HCEC 1CT (cell line): ENCODE measurements at regions not wholly inside any gene's neighbourhood (a gene's known extent, or its start where the extent isn't known, plus 50 kb on each side); places are given as distances from the start of the nearest gene placed in this dataset.
"Not testable (repeated sequence)": the region's sequence is repeated elsewhere in the genome, so short reads cannot be mapped to it uniquely, and the experiment has no call there.

ENCODE experiments used
- DNase-seq: peaks from one replicate; pipeline ENCODE4 v3.0.0-alpha.2; 2017

DNA sequence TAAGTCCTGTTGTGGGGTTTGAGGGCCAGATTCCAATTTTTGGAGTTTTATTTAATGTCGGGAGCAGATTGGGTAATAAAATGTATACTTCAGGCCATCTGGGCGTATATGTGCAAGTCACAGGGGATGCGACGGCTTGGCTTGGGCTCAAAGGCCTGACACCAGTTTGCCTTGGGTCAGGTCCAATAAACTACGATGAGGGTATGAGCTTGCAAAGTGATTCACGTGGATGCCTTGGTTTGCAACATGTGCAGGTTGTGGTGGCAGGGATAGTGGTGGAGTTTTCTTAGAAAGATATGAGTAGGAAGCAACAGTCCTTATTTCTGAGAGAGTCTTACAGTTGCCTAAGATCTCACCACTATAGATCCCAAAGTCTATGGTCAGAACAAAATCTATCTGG lies 157.0 kb upstream of the CDH11 start:
- DNase-seq: no peak

DNA sequence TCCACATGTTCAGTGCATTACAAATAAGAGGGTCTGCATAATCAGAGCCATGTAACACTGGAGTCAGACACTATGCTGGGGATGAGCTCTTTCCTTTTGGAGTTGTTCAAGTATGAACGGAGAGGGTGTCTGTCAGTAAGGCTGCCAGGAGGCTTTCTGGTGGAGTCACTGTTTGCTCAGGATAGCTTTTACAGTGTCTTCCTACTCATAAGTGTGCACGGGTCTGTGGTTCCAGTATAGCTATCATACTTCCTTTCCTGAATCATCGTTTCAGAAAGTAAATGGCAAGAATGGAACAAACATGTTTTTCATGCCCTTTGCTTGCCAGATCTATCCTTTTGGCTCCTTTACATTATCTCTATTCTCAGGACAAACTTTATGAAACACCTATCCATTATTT lies 152.7 kb upstream of the CDH11 start:
- no peak for DNase-seq

DNA sequence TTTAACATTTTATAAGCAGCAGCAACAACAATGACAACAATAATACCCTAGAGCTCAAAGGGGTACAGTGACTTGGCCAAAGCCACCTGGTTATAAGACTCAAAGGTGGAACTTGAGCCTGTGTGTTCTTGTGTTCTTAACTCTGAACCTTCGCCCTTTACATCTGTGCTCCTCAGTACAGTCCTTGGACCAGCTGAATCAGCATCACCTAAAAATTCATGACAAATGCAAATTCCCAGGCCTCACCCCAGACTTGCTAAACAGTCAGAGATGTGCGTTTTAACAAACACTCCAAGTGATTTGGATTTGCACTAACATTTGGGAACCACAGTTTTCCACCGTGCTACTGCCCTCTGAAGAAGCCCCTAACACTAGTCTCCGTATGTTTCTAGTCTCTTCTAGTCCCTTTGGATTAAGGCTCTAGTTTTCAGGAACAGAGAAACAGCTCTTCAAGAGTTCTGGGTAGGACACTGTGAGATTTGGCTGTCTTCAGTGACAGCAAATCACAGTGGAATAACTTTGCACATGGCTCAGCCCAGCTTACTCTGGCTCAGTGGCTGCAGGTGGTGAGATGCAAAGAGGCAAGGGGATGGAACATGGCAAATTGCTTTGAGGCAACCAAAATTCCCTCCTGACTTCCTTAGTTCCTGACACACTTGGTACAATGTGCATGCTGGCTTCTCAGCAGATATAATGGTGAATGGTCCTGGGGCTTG lies 151.0 kb upstream of the CDH11 start:
- DNase-seq: no peak

DNA sequence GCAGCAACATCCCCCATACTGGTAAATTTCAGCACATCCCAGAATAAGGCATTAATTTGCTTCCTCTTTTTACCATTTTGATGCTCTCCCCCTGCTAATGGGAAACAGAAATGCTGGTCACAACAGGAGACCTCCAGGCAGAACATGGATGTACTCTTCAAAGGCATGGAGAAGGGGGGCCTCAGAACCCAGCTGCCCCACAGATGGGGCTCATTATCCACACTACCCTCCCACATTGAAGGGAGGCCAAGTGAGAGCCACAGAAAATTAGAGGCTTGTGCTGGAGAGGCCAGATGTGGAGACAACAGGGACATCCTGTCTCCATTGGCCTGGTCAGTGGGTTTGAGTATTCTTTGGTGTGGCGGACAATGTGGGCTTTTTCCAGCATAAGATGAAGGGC lies 150.1 kb upstream of the CDH11 start:
- no peak for DNase-seq

DNA sequence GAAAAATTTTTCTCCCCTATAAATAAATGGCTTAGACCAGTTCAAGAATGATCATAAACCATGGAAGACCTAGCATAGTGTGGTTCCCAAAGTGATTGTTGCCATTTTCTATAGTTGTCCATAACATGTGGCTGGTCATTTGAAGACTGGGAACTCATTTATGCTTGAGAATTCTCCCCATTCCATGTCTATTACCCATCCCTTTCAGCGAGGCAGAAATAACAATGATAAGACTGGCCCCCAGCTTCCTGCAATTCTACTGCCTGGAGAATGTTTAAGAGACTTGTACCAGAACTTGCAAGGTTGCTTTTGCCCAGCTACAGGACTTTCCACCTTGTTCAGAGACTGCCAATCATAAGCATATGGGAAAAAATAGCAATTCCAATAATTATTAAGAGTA lies 146.5 kb upstream of the CDH11 start:
- DNase-seq: no peak

DNA sequence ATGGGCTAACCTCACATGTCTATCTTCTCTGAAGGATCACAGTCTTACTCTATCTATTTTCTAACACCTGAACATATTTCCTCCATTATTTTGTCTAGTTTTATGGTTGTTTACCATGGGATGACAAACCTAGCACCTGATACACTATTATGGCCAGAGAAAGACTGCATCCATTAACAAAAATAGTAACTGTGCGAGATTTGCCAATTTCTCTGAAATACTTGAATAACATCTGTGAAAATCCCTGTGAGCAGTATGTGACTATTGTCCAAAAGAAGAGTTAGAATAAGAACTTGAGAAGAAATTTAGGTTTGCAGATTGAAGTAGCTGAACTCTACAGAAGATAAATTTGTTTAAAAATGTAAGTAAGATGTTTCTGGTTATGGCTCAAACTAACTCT lies 142.0 kb upstream of the CDH11 start:
- no peak for DNase-seq

DNA sequence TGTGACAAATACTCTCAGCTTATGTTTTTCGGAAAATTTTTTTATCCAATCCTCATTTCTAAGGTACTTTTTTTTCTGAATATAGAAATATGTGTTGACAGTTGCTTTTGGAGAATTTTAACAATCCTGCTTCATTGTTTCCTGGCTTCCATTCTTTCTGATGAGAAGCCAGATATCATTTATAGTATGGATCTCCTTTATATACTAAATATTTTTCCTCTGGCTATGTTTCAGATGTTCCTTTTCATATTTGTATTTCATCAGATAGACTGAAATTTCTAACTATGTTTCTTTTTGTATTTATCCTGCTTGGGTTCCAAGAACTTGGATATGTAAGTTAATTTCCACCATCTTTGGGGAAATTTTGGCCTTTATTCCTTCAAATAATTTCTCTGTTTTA lies 138.9 kb upstream of the CDH11 start:
- no peak for DNase-seq

DNA sequence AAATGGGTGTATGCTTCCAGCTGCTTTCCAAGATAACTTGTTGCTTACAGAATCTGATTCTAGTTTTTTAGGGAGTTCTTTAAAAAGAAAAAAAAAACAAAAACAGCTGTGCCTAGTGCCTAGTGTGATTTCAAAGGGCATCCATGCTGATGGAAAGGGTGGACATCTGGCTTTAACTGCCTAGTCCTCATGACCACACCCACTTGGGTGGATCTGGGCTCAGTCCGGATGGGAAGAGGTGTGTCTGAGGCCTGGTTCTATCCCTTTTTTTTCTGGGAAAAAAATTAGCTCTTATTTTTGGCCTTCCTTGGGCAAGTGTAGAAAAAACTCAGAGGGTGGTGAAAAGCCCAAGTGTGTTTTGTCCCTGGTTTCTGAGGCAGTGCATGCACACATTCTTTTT lies 132.3 kb upstream of the CDH11 start:
- DNase-seq: no peak

DNA sequence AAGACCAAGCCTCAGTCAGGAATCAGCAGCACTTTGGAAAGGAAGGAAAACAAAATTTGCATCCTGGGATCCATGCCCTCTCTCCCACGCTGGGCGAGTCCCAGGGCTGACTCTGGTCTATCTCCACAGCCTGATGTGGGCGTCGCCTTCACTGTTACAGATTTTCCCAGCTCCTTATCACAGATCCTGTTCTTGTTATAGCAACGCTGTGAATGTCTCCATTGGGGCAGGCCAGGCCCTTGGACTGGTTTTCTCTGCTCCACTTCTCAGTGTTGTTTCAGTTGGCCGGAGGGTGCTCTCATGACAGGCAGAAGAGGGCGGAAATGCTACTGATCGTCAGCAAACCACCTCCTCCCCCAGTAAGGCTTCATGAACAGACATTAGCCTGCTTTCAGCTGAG lies 127.9 kb upstream of the CDH11 start:
- DNase-seq: no peak

DNA sequence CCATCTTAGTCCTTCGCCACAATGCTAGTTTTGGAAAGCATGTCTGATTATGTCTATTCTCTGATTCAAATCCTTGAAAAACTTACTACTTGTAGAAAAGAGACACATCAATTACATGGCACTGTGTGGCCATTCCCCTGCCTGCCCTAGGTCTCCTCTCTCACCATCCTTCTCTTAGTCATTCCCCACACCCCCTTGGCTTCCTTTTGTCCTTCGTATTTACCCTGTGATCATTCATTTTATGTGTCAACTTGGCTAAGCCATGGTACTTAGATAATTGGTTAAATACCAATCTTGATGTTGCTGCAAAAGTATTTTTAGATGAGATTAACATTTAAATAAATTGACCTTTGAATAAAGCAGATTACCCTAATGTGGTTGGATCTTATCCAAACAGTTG lies 122.9 kb upstream of the CDH11 start:
- DNase-seq: no peak

DNA sequence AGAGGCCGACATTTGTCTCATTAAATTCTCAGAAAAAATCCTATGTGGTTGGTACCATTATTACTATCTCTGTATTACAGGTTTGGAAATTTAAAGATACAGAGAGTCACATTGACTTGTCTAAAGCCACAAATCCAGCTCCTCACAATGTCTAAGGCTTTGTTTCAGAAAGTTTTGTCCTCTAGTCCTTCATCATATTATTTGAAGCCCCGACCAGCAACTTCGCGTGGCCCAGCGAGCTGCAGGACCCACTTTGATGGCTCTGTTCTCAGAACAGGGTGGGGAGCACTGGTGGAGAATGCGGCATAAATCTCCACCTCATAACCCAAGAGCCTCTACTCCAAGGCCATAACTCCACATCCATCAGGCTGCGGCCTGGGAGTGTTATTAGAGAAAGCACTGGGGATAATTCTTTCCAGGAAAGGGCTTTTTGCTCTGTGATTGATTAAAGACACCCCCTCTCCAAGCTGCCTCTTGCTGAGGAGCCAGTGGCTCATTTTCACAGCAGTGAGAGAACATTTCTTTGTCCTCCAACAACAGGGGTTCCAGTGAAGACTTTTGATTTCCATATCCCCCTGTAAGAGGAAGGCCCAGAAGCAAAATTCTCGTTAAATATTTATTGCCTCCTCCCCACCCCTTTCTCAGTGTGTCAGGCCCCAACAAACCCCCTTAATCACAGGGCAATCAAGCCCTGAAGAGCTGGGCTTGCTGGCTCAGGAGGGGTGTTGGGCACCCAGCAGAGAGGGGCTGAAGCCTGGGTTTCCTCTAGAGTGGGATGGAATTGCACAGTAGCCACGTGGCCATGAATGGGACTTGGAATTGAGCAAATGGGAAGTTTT lies 113.7 kb upstream of the CDH11 start:
- DNase-seq: no peak

DNA sequence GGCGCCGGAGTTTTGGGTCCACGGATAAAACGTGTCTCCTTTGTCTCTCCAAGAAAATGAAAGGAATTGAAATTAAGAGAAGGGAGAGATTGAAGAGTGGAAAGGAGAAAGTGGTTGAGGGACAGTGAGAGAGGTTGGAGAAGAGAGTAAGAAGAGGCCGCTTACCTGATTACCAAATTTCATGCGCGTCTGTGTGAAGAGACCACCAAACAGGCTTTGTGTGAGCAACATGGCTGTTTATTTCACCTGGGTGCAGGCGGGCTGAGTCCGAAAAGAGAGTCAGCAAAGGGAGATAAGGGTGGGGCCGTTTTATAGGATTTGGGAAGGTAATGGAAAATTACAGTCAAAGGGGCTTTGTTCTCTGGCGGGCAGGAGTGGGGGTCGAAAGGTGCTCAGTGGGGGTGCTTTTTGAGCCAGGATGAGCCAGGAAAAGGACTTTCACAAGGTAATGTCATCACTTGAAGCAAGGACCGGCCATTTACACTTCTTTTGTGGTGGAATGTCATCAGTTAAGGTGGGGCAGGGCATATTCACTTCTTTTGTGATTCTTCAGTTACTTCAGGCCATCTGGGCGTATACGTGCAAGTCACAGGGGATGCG lies 113.0 kb upstream of the CDH11 start:
- not testable (repeated sequence) for DNase-seq

DNA sequence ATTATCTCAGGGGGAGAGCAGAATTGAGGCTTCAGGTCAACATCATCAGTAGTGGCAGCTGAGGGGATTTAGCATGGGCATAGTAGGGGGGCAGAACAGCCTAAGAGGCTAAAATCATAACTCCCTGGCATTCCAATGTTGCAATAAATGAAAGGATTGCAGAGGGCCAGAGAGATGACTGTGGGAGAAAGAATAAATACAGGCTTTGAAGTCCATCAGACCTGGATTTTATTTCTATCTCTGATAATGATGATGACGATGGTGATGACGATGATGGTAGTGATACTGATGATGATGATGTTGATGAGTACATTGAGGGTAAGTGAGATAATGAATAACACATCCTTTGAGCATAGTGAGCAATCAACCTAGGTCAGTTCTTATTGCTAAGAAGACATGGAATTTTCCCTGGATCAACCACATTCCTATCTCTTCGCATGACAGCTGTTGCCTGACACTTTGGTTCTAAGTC lies 107.4 kb upstream of the CDH11 start:
- peak; percentile 23 for DNase-seq

DNA sequence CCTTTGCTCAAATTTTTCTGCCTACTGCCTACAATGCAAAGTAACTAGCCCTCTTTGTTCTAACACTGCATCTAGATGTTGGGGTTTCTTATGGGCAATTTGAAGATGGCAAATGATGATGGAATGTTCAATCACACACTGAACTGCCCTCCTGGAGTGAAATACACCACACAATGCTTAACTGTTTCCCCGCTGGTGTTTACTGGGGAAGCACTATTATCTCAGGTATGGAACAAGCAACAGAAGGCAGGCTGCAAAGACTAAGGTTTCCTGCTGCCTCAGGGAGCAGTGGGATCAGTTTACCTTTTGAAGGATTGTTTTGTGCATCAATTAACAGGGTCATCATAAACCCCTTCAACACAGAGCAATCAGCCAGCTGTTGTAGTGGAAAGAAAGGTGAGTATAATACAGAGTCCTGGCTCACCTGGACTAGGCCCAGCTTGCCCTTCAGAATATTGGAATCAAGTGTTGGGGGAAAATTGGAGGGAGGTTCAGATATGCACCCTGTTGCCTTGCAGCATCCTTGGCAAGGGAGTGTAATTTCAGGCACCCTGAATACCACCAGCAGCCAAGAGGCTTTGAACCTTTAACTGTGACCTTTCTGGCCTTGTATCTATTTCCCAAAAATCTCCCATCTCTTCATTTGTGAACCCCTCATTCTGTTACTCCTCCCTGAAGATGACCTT lies 105.4 kb upstream of the CDH11 start:
- DNase-seq: no peak

DNA sequence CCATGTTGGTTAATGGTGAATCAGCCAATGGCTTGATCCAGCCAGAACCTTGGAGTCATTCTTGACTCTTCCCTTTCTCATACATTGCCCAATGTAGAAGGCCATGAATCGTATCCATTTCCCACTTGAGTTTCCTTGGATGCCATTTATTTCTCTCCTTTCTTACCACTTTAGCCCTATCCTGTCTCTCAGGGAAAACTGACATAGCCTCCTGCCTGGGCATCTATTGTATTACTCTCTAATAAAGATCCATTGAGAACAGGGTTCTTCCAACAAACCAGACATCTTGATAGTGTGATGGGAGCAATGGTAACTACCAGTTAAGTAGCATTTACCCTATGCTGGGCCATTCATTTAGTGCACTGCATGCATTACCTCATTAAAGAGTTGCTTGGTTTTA lies 104.2 kb upstream of the CDH11 start:
- no peak for DNase-seq

DNA sequence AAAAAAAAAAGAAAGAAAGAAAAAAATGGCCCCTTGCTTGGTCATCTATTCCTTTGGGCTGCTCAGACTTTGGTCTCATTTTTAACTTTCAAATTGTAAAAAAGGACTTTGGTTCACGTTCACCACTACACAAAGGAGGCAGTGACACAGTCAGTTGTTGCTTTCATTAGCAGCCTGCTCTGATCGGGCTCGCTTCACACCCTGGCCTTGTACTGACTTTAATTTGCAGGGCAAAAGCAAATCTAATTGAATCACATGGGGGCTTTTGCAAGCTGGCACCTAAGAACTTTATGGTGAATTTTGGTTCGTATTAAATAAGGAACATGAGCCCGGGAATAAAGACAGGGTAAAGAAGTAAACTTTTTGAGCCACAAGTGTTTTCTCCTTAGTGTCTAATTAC lies 103.6 kb upstream of the CDH11 start:
- DNase-seq: no peak

DNA sequence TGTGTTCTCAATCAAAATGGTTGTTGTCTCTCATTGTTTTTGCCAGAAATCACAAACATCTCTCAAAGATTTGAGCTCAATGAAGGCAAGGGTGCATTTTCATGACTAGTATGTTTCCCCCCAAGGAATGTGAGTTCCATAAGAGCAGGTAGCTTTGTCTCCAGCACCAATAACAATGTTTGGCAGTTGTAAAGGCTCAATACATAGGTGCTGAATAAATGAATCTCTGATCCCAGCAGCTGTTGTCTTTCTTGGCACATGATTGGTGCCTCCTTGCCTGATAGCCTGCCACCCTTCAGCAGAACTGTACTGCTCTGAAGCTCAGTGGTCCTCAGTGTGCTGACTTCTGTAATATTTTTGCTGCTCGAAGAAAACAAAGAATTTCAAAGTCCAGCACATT lies 103.1 kb upstream of the CDH11 start:
- DNase-seq: no peak

DNA sequence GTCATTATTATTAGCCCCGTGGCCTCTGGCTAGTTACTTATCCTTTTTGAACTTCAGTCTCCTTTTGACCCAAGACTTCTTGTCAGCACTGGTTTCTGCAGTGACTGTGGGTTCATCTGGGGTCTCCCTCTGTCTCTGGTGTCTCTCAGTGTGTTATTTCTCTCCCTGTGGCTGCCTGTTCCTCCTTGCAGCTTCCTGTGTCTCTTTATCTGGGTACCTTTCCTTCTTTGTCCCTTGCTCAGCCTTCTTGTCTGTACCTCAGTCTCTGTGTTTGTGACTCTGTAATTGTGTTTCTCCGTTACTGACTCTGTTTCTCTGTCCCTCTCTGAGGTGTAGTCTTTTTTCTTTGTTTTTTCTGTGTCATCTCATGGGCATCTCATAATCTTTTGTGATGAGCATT lies 102.6 kb upstream of the CDH11 start:
- no peak for DNase-seq

DNA sequence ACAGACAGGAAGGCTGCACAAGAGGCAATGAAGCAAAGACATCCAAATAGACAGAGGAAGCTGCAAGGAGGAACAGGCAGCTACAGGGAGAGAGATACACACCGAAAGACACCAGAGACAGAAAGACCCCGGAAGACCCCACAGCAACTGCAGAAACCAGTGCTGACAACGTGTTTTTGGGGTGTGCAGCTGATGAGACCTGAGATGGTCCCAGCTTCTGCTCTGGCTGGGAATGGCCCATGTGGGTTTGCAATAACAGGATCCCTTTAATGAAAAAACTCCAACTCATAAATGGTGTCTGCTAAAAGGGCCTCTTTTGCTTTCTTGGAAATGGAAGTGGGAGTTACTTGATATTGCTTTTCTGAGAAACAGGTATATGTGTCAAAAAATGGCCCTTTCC lies 101.5 kb upstream of the CDH11 start:
- DNase-seq: no peak

DNA sequence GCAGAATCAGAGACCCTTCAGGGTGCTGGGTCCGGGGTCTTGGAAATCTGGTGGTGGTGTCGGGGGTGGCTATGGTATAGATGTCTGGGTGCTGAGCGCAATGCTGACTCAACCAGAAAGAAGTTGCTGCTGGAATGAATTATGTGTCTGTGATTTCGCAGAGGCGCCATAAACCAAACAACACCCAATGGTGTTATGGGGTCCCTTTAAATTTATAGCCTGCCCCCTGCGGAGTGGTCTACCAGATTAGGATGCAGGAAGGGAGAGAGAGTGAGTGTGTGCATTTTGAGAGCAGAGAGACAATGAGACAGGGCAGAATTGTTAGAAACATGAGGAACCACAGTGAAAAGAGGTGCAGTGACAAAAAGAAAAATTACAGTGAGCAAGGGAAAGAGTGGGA lies 100.7 kb upstream of the CDH11 start:
- DNase-seq: no peak

DNA sequence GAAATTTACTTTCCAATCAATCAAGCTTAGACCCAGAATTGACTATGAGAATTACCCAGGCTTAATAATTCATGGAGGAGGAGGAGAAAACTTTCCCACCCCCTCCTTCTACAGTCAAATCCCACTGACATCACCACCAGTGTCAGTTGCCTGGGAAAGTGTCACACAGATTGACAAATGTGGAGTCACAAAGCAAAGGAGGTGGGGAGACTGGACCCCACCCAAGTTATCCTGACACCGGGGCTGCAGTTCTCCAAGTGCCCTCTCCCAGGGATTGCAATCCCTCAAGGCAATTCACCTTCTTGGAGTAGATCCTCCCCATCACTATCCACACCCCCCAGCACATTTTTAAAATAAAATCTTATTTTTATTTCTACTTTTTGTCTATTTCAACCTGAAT lies 100.2 kb upstream of the CDH11 start:
- DNase-seq: no peak

DNA sequence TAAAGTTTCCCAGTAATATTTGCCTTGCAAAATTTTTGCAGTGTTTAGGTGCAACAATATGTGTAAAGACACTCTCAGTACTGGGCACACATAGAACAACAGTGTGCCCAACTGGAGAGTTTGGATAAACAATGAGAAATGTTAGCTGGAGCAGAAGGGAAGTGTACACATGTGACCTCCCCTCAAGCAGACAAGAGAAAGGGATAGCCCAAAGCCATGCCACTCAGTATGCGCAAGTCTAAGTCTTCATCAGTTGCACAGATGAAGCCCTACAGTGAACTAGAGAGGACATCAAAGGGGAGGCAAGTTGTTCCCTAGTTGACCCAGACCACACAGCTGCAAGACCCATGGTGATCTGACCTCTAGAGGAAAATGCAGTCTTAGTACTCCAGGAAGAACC lies 97.9 kb upstream of the CDH11 start:
- no peak for DNase-seq

DNA sequence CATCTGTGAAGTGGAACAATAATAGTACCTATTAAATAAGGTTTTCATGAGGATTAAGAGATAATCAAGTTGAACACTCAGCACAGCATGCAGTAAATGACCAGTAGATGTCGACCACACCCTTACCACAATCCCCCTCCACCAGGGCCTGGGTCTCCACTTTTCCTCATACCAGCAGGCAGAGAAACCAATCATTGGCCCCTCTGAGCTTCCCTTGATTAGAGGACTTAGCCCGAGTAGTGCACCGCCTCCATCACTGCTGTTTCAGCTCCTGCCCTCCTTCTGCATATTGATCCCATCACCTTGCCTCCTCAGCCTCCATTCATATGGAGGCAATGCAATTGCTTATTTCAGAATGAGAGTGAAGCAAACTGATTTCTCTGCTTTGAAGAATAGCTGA lies 96.5 kb upstream of the CDH11 start:
- no peak for DNase-seq
